ENCODE measurements at regions not wholly inside any gene's neighbourhood (a gene's known extent, or its start where the extent isn't known, plus 50 kb on each side); places are given as distances from the start of the nearest gene placed in this dataset.

DNA sequence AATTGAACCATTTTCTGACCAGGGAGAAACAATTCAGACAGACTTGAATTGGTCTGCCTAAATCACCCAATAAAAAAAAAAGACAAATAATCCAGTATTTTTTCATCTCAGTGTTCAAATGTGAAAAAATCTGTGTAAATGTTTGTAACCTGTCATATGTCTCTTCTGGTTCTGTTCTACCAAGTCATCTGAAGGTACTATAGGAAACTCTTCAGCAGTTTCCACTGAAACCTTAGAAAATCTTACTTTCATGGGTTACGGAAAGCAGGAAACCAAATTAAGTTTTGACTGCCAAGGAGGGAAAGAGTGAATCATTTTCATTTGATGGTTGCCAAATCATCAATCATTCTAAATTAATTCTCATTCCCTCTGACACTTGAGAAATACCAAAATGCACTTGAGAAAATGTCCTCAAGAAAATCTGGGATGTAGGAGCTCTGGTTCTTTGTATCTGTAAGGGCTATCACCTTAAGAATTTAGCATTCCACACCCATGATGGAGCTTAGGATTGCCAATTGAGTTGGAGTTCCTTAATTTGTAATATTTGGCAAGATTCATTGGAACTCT is 278.2 kb upstream of the KCNH8 start:
- no peak for DNase-seq (ENCODE audit: low spot score)
- TF ChIP-seq, protein P1, sequence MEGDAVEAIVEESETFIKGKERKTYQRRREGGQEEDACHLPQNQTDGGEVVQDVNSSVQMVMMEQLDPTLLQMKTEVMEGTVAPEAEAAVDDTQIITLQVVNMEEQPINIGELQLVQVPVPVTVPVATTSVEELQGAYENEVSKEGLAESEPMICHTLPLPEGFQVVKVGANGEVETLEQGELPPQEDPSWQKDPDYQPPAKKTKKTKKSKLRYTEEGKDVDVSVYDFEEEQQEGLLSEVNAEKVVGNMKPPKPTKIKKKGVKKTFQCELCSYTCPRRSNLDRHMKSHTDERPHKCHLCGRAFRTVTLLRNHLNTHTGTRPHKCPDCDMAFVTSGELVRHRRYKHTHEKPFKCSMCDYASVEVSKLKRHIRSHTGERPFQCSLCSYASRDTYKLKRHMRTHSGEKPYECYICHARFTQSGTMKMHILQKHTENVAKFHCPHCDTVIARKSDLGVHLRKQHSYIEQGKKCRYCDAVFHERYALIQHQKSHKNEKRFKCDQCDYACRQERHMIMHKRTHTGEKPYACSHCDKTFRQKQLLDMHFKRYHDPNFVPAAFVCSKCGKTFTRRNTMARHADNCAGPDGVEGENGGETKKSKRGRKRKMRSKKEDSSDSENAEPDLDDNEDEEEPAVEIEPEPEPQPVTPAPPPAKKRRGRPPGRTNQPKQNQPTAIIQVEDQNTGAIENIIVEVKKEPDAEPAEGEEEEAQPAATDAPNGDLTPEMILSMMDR (IDR thresholded peaks at IDR 0.05; ENCODE audit: extremely low read depth, insufficient read depth, missing control alignments), result no peak
- in situ Hi-C loops (cut with MboI; ENCODE audit: low pct_unique_long_range_greater_than_20kb, low sequenced_read_pairs, unreplicated experiment), result no loop called here

DNA sequence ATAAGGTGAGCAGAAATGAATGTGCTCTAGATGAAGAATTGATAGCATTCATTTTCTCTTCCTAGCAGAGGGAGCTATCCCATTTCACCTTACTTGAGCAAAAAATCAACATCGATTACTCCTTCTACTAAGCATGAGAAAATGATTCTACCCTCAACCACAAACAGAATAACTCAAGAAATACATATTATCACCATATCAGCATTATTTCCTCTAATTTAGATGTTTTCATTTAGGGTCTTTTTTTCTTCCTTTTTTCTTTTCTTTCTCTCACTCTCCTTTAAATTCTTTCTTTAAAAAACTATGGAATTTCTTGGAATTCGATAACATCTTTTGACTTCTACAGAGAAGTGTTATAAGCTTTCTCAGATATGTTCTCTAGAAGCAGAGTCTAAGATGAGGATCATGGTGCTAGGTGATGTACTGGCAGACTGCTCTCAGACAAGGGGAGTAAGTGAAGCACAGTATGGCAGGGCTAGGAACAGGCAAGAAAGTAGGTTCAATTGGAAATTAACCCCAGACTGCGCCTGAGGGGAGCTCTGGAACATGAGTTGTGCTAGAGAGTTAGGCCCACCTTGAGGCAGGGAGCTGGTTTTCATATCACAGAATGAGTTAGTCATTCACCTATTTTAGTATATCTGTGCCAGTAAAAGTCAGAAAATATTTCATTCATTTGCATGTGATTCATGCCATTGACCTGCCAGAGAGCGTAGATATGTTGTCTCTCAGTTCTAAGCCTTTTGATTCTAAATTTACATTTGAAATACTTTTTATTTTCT is 279.2 kb upstream of the KCNH8 start:
- TF ChIP-seq, protein P1 (IDR thresholded peaks at IDR 0.05; ENCODE audit: extremely low read depth, insufficient read depth, missing control alignments), result no peak
- DNase-seq (ENCODE audit: low spot score), result no peak
- in situ Hi-C loops (cut with MboI; ENCODE audit: low pct_unique_long_range_greater_than_20kb, low sequenced_read_pairs, unreplicated experiment), result no loop called here

DNA sequence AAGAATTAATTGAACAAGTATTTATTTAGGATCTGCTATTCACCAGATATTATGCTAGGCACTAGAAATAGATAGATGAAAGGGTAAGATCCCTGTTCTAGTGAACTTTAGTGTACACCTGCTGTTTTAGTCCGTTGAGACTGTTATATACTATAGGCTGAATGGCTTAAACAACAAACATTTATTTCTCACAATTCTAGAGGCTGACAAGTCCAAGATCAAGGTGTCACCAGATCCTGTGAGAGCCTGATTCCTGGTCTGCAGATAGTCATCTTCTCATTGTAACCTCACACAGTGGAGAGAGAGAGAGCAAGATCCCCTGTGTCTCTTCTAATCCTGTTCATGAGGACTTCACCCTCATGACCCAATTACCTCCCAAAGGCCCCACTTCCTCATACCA is 281.4 kb upstream of the KCNH8 start:
- no peak for DNase-seq (ENCODE audit: low spot score)
- in situ Hi-C loops (cut with MboI; ENCODE audit: low pct_unique_long_range_greater_than_20kb, low sequenced_read_pairs, unreplicated experiment), result no loop called here
- TF ChIP-seq, protein P1 (IDR thresholded peaks at IDR 0.05; ENCODE audit: extremely low read depth, insufficient read depth, missing control alignments), result no peak

DNA sequence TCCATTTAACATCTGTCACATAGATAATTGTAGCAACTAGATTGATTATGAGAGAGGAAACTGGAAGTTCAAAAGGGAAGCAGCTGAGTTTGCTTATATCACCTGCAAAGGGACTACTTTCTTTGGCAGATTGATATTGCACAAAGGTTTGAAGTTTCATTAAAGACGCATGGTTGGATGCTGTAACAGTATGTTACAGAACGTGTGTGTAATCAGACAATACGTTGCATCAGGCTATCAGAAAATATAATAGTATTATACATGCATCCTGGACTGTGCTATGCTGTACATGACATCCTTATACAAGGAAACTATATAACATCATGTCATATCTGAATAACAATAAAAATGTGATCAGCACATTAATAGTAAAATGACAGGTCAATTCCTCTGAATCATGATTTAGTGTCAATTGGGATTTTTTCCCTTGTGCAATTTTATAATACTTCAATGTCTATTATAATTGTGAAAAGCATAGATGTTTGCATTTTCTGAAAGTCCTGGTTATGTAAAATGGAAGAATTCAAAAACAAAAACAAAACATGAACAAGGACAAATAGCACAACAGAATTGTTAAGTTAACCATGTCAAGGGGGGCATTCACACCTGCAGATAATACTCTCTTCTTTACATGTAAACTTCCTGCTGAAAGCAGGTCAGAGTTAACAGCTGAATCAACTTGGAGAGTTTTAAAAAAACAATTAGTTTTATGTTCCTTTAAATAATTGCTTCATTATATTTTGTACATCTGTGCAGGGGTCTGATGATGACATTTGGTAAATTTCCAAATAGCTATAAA is 283.2 kb upstream of the KCNH8 start:
- TF ChIP-seq, protein P1 (IDR thresholded peaks at IDR 0.05; ENCODE audit: extremely low read depth, insufficient read depth, missing control alignments), result no peak
- in situ Hi-C loops (cut with MboI; ENCODE audit: low pct_unique_long_range_greater_than_20kb, low sequenced_read_pairs, unreplicated experiment), result no loop called here
- DNase-seq (ENCODE audit: low spot score), result no peak

DNA sequence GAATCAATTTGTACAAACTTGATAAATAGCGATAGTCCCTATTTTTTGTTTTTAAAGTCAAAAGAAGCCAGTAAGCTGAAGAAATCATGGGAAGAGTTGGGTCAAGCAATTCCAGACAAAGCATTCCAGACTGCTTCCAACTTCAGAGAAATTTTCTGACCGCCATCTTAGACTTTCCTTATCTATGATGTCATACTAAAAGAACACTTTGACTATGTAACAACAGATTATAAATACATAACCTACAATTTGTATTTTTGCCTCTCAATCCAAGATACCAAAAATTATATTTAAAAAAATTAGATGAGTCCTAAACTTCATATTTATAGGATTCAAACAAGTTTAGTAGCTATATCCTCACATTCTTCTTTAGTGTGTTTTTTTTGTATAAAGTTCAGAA is 286.2 kb upstream of the KCNH8 start:
- TF ChIP-seq, protein P1 (IDR thresholded peaks at IDR 0.05; ENCODE audit: extremely low read depth, insufficient read depth, missing control alignments), result no peak
- DNase-seq (ENCODE audit: low spot score), result no peak
- in situ Hi-C loops (cut with MboI; ENCODE audit: low pct_unique_long_range_greater_than_20kb, low sequenced_read_pairs, unreplicated experiment), result no loop called here

DNA sequence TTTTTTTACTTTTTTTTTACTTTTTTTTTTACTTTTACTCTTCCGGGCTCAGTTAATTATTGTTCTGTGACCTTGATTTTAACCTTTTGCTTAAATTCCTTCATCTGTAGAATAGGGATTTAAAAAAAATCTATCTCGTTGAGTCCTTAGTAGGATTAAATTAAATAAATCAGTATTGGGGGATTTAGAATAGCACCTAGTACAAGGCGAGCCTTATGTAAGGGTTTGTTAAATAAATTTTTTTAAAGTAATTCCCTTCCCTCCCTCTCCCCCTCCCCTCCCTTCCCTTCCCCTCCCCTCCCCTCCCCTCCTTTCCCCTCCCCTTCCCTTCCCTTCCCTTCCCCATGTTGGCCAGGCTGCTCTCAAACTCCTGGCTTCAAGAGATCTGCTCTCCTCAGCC is 287.2 kb upstream of the KCNH8 start:
- in situ Hi-C loops (cut with MboI; ENCODE audit: low pct_unique_long_range_greater_than_20kb, low sequenced_read_pairs, unreplicated experiment), result no loop called here
- TF ChIP-seq, protein P1 (IDR thresholded peaks at IDR 0.05; ENCODE audit: extremely low read depth, insufficient read depth, missing control alignments), result no peak
- no peak for DNase-seq (ENCODE audit: low spot score)

Measured in GM13977 (cell line).